ENCODE measurements at regions not wholly inside any gene's neighbourhood (a gene's known extent, or its start where the extent isn't known, plus 50 kb on each side); places are given as distances from the start of the nearest gene placed in this dataset.

DNA sequence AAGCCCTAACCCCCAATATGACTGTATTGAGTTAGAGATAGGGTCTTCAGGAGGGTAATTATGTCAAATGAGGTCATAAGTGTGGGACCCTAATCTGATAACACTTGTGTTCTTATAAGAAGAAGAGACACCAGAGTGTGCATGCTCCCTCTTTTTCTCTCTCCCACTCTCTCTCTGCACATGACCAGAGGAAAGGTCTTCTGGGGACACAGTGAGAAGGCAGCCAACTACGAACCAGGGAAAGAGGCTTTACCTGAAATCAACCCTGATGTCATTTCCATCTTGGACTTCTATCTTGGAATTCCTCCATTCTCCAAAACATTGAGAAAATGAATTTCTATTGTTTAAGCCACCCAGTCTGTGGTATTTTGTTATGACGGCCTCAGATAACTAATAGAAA, 97.2 kb upstream of the MAD2L1 start:
- DNase-seq = no peak

DNA sequence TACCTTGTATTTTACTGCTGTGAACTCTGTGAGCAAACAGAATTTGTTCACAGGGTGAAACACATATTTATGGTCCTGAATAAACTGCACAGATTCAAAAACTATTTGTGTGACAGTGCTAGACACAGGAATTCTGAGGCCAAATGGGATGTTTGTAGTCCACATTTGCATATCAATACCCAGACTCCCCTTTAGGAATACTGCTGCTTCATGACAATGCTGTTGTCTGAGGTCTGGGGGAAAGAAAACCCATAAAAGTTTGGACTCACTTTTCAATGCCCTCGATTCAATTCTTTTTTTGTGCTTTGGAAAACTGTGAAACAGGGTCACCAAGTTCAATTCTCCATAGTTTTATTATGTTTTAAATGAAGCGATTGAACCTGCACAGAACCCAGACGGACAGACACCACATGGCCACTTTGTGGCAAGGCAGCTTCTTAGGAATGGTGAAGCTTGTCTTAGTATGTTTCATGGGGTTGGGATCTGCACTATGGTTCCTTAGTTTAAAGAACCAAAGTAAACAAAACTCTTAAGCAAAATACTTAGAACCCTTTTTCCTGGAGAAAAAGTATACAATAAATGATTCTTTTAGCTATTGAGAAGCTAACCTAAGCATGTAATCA, 92.3 kb upstream of the MAD2L1 start:
- DNase-seq = no peak

DNA sequence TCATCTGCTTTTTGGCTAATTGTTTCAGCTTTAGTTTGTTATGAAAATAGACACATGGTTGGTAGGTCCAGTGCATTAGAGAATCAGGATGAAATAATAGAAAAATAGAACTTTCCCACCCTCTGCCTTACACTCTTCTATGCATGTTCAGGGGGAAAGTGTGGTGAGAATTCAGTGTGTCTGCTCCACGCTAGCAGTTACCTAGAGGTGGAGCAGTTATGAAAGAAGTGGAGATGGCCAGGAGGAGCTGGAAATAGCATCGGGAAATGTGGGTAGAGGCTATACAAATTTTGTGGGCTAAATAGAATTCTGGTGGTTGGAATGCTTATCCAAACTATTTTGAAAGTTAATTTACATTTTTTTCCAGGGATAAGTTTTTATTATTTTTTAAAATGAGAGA, 91.4 kb upstream of the MAD2L1 start:
- DNase-seq = peak; percentile 13

DNA sequence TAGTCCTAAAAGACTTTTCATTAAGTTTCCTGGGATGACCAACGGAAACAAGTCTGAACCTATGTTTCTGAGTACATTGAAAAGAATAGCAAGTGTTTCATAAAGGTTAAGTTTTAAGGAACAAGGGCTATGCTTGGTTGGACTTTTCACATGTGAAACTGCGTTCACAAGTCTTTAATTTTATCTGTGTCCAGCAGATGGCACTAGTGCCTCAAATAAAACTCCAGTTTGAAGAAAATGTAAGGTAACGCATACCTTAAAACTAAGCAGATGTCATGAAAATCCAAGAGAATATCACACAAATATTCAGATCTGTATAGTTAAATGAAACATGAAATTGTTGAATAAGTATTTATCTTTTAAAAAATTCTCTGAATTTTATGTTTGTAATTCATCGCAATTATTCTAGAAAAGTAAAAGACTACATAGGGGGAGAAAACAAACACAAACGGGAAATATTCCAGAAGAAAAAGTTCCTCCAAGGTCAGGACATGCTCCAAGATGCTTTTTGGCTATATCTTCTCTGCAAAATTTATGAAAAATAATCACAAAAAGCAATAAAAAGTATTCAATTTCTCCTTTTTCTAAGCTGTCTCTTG, 89.6 kb upstream of the MAD2L1 start:
- peak; percentile 74 for DNase-seq

DNA sequence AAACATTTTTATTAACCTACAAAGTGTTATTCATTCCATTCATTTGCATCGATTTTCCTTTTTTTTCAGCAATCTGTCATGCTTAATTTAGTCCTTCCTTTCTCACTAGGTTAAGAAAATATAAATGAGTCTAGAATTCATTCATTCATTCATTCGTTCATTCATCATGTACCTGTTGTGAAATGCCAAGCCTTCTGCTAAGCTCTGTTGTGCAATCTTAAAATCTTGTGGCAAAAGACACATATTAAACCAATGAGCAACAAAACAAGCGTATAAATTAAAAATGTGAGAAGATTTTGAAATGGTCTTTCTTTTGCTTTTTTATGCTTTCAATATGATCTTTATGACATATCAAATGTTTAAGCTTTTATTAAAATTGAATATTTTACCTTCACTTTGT, 88.6 kb upstream of the MAD2L1 start:
- DNase-seq = no peak

DNA sequence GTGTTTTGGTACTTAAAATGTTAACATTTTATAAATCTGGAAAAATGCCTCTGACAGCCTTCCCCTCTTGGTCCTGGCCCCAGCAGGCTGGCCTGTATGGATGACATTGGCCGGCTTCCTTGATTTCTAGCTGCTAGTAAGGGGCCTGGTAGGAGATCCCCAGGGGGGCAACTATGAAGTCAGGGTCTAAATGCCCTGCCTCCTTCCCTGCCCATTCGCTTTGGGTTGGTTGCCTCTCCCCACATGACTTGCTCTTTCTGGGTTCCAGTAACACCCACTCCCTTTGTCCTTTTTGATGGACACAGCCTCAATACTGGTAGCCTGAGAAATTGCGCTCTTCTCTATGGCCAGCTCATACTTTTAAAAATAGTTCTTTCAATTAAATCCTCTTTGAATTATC, 78.0 kb upstream of the MAD2L1 start:
- DNase-seq = peak; percentile 1

DNA sequence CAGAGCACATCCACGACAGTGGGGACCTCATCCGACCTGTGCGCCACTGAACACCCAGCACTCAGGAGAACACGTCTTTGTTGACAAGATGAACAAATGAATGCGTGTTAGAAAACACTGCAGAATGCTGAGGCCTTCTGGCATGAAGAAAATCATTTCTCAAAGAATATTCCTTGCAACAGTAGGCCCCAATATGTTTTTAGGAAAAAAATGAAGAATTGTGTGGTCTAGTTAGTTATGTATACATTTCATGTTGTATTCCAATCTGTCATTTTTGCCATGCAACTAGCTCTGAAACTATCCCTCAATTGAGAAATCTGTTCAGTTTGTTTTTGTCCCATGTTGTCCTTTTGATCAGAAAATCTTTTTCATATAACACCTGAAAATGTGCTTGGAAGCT, 77.4 kb upstream of the MAD2L1 start:
- no peak for DNase-seq

DNA sequence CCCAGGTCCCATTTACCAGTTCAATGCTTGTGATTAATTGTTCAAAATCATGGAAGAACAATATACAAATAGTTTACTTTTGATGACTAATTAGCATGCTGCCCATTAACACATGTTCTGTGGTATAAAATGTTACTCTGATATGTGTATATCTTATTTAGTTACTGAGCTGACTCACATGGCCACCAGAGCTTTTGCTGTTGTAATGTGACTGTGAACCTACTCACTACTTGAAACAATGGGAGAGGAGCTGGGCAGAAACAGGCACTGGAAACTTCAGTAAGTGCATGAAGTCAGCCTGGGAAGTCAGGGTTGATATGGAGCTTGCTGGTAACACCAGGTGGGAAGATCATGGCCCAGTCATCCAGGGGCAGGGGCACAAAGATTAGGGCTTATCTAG, 72.7 kb upstream of the MAD2L1 start:
- DNase-seq = no peak

DNA sequence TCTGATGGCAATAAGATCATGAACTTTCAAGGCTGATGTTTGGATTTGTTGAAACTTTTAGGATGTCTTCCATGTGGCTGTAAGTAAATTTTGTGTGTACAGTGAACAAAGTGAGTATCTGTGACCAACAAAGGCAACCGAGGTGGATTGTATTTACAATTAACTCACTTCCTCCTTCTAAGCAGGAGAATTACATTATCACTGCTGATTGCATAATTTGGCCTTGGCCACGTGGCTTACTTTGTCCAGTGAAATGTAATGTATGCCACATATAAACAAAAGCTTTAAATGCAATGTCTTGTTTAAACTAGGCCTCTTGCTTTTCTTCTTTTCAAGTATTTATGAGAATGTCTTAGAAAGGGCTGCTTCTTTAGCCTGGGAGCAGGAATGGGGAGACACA, 66.3 kb upstream of the MAD2L1 start:
- DNase-seq = no peak

DNA sequence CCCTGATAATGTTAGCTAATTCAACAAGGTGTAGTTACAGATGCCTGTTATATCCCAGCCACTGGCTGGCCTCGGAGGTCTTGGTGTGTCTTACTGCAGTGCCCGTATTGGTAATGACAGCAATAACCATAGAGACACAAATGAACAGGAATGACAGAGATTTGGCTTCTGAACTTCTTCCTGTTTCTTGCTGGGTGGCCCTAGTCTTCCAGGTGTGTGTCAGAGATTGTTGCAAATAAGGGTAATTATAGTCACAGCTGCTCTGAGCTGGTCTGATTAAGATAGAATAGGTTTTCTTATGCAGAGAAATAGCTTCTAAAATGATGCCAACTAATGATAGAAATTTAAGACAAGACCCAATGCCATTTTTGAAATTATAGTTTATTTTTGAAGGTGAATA, 64.1 kb upstream of the MAD2L1 start:
- DNase-seq = no peak

Measured in NCI-H82 (cell line).